Osteoblast (primary cell): ENCODE measurements at regions not wholly inside any gene's neighbourhood (a gene's known extent, or its start where the extent isn't known, plus 50 kb on each side); places are given as distances from the start of the nearest gene placed in this dataset.
"Not testable (repeated sequence)": the region's sequence is repeated elsewhere in the genome, so short reads cannot be mapped to it uniquely, and the experiment has no call there.

Experiments
- DNase-seq: peaks from one replicate; pipeline ENCODE4 v3.0.0; 2011; ENCODE audit warnings: low spot score, mixed read lengths; ENCODE audit not compliant: insufficient read length; ENCODE audit errors: missing footprints
- H2AFZ ChIP-seq: 2 replicates; pipeline ENCODE4 v1.6.0; 2011; ENCODE audit warnings: mild to moderate bottlenecking, low read length
- H3K27ac ChIP-seq: 2 replicates; pipeline ENCODE4 v1.5.1; 2011; ENCODE audit warnings: mild to moderate bottlenecking, low read depth, low read length, moderate library complexity
- H3K27me3 ChIP-seq: 2 replicates; pipeline ENCODE4 v1.6.0; 2012; ENCODE audit warnings: mild to moderate bottlenecking, control low read depth, inconsistent platforms, low read length, moderate library complexity; ENCODE audit not compliant: insufficient read depth
- H3K36me3 ChIP-seq: 2 replicates; pipeline ENCODE4 v1.5.1; 2011; ENCODE audit warnings: mild to moderate bottlenecking, low read length, control low read depth, moderate library complexity; ENCODE audit not compliant: insufficient read depth
- H3K4me1 ChIP-seq: 2 replicates; pipeline ENCODE4 v1.5.1; 2011; ENCODE audit warnings: mild to moderate bottlenecking, low read length, control low read depth, moderate library complexity; ENCODE audit not compliant: insufficient read depth
- H3K4me2 ChIP-seq: 2 replicates; pipeline ENCODE4 v1.6.0; 2011; ENCODE audit warnings: mild to moderate bottlenecking, low read length; ENCODE audit not compliant: insufficient read depth
- H3K4me3 ChIP-seq: fragments of 200-600 bp; sonication (generic); 3 replicates; pipeline ENCODE4 v1.5.1; 2012; ENCODE audit warnings: mild to moderate bottlenecking, low read length, inconsistent platforms; ENCODE audit not compliant: insufficient read depth
- H3K79me2 ChIP-seq: 2 replicates; pipeline ENCODE4 v1.6.0; 2012; ENCODE audit warnings: mild to moderate bottlenecking, low read length, control low read depth, inconsistent platforms; ENCODE audit not compliant: insufficient read depth
- H3K9me3 ChIP-seq: 2 replicates; pipeline ENCODE4 v1.5.1; 2011; ENCODE audit warnings: low read depth, low read length, control low read depth
- H4K20me1 ChIP-seq: 2 replicates; pipeline ENCODE4 v1.6.0; 2012; ENCODE audit warnings: mild to moderate bottlenecking, low read length, control low read depth; ENCODE audit not compliant: insufficient read depth
- TF ChIP-seq, protein P1 (sequence below): IDR thresholded peaks from 2 replicates; pipeline ENCODE4 v1.5.1; 2011; ENCODE audit warnings: mild to moderate bottlenecking, low read depth, low read length, moderate library complexity; ENCODE audit errors: extremely low read depth

DNA sequence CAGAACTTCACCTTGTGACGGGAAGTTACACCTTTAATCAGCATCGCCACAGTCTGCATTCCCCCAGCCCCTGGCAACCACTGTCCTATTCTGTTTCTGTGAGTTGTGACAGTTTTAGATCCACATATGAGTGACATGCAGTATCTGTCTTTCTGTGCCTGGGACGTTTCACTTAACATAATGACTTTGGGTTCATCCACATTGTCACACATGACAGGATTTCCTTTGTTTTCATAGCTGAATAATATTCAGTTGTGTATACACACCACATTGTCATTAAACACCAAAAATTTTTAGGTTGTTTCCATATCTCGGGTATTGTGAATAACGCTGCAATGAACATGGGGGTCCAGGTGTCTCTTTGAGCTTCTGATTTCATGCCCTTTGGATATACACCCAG lies 62.6 kb upstream of the BDH1 start:
- peaks cover 52% of the 10 kb centered on the region for H3K36me3 ChIP-seq
- not testable (repeated sequence) for H3K4me3 ChIP-seq, H3K27me3 ChIP-seq, H3K79me2 ChIP-seq, H3K4me1 ChIP-seq, H4K20me1 ChIP-seq, H3K9me3 ChIP-seq, H2AFZ ChIP-seq, H3K27ac ChIP-seq, DNase-seq, H3K4me2 ChIP-seq

GRCh38 chr3:197615430-197615829 lies 59.7 kb upstream of the BDH1 start:
- H3K4me3 ChIP-seq: no peak overlapping the region
- no peaks in the 10 kb centered on the region for H3K4me1 ChIP-seq
- no peaks in the 10 kb centered on the region for H3K27me3 ChIP-seq
- DNase-seq: no peak
- H3K36me3 ChIP-seq: peaks cover 69% of the 10 kb centered on the region
- TF ChIP-seq, protein P1, sequence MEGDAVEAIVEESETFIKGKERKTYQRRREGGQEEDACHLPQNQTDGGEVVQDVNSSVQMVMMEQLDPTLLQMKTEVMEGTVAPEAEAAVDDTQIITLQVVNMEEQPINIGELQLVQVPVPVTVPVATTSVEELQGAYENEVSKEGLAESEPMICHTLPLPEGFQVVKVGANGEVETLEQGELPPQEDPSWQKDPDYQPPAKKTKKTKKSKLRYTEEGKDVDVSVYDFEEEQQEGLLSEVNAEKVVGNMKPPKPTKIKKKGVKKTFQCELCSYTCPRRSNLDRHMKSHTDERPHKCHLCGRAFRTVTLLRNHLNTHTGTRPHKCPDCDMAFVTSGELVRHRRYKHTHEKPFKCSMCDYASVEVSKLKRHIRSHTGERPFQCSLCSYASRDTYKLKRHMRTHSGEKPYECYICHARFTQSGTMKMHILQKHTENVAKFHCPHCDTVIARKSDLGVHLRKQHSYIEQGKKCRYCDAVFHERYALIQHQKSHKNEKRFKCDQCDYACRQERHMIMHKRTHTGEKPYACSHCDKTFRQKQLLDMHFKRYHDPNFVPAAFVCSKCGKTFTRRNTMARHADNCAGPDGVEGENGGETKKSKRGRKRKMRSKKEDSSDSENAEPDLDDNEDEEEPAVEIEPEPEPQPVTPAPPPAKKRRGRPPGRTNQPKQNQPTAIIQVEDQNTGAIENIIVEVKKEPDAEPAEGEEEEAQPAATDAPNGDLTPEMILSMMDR: no peak
- H3K4me2 ChIP-seq: no peak overlapping the region
- H3K79me2 ChIP-seq: peaks cover 3% of the 10 kb centered on the region
- H3K27ac ChIP-seq: no peak overlapping the region
- H3K9me3 ChIP-seq: no peaks in the 10 kb centered on the region
- H4K20me1 ChIP-seq: no peaks in the 10 kb centered on the region
- no peak overlapping the region for H2AFZ ChIP-seq

DNA sequence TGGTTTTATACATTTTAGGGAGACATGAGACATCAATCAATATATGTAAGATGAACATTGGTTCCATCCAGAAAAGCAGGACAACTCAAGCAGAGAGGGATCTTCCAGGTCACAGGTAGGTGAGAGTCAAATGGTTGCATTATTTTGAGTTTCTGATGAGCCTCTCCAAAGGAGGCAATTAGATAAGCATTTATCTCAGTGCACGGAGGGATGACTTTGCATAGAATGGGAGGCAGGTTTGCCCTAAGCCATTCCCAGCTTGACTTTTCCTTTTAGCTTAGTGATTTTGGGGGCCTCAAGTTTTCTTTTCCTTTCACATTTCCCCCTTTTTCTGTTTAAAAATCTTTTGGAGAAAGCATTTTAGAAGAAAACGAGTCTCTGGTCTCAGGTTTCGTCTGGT lies 58.4 kb upstream of the BDH1 start:
- not testable (repeated sequence) for H3K4me1 ChIP-seq, H4K20me1 ChIP-seq, DNase-seq, H3K9me3 ChIP-seq, H3K27ac ChIP-seq, H3K4me2 ChIP-seq, H3K4me3 ChIP-seq, H2AFZ ChIP-seq, H3K27me3 ChIP-seq, H3K79me2 ChIP-seq
- peaks cover 65% of the 10 kb centered on the region for H3K36me3 ChIP-seq

GRCh38 chr3:197613199-197613598 lies 57.4 kb upstream of the BDH1 start:
- no peak overlapping the region for H3K4me3 ChIP-seq
- H3K4me2 ChIP-seq: no peak overlapping the region
- no peak overlapping the region for H3K27ac ChIP-seq
- no peaks in the 10 kb centered on the region for H3K4me1 ChIP-seq
- H2AFZ ChIP-seq: no peak overlapping the region
- TF ChIP-seq, protein P1: no peak
- no peaks in the 10 kb centered on the region for H3K9me3 ChIP-seq
- H3K27me3 ChIP-seq: no peaks in the 10 kb centered on the region
- peaks cover 70% of the 10 kb centered on the region for H3K36me3 ChIP-seq
- no peaks in the 10 kb centered on the region for H4K20me1 ChIP-seq
- DNase-seq: no peak
- peaks cover 3% of the 10 kb centered on the region for H3K79me2 ChIP-seq

- Histone ChIP-seq H3K27me3 (no peaks in the 10 kb centered on the region), H3K4me3 (no peak overlapping the region), H2AFZ (no peak overlapping the region), H4K20me1 (no peaks in the 10 kb centered on the region), H3K27ac (no peak overlapping the region), H3K4me2 (no peak overlapping the region), H3K4me1 (no peaks in the 10 kb centered on the region), H3K9me3 (no peaks in the 10 kb centered on the region), H3K79me2 (peaks cover 3% of the 10 kb centered on the region), H3K36me3 (peaks cover 81% of the 10 kb centered on the region)
- TF ChIP-seq, protein P1: no peak
- DNase-seq: no peak
These were observed 55.5 kb upstream of the BDH1 start for GRCh38 chr3:197611255-197611654.
